ENCODE measurements at regions not wholly inside any gene's neighbourhood (a gene's known extent, or its start where the extent isn't known, plus 50 kb on each side); places are given as distances from the start of the nearest gene placed in this dataset.

DNA sequence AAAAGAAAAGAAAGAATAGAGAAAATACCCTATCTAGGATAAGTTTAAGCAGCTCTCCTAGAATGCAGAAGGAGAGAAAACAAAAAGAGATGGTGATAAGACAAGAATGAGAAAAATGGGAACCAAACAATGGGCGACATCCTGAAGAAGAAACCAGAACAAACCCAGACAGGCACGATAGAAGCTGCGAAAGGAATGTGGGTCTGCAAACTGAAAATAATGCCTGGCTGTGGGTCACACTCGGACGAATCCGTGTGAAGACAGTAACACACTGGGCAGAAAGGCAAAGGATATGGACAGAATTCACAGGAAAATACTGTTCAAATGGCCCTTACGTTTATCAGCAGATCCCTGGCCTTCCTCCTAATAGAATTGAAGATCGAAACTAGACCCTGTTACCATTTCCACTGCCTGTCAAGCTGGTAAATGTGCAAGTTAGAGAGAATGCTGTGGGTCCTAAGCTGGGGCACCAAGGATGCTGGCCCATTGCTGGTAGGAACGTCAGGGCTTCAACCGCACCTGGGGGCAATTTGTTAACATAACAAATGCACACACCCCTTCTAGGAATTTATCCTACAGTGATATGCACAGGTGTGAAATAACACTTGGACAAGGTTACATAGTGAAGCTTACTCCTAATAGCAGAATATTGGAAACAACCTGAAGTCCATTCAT is 117.5 kb upstream of the RFLNA start:
- Histone ChIP-seq H3K36me3 (ENCODE audit: control insufficient read depth, insufficient read depth, low read length) (no peaks in the 10 kb centered on the region), H3K27me3 (ENCODE audit: control insufficient read depth, insufficient read depth, low read length) (no peaks in the 10 kb centered on the region), H3K4me1 (ENCODE audit: control insufficient read depth, insufficient read depth, low read length) (no peaks in the 10 kb centered on the region), H3K9me3 (ENCODE audit: control insufficient read depth, insufficient read depth, low read depth, low read length) (no peaks in the 10 kb centered on the region), H3K27ac (ENCODE audit: low read length) (no peak overlapping the region), H3K4me3 (ENCODE audit: low read depth in 2 of 2, low read length in 2 of 2) (no peak overlapping the region)
- TF ChIP-seq SIN3A (IDR thresholded peaks at IDR 0.05; ENCODE audit: borderline replicate concordance, insufficient read depth, low read depth, low read length): no peak
- no peak for TF ChIP-seq CTCF (IDR thresholded peaks at IDR 0.05)
- no peak for TF ChIP-seq POLR2AphosphoS5 (IDR thresholded peaks at IDR 0.05; ENCODE audit: low read depth, low read length)
- TF ChIP-seq, protein P1, sequence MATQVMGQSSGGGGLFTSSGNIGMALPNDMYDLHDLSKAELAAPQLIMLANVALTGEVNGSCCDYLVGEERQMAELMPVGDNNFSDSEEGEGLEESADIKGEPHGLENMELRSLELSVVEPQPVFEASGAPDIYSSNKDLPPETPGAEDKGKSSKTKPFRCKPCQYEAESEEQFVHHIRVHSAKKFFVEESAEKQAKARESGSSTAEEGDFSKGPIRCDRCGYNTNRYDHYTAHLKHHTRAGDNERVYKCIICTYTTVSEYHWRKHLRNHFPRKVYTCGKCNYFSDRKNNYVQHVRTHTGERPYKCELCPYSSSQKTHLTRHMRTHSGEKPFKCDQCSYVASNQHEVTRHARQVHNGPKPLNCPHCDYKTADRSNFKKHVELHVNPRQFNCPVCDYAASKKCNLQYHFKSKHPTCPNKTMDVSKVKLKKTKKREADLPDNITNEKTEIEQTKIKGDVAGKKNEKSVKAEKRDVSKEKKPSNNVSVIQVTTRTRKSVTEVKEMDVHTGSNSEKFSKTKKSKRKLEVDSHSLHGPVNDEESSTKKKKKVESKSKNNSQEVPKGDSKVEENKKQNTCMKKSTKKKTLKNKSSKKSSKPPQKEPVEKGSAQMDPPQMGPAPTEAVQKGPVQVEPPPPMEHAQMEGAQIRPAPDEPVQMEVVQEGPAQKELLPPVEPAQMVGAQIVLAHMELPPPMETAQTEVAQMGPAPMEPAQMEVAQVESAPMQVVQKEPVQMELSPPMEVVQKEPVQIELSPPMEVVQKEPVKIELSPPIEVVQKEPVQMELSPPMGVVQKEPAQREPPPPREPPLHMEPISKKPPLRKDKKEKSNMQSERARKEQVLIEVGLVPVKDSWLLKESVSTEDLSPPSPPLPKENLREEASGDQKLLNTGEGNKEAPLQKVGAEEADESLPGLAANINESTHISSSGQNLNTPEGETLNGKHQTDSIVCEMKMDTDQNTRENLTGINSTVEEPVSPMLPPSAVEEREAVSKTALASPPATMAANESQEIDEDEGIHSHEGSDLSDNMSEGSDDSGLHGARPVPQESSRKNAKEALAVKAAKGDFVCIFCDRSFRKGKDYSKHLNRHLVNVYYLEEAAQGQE (IDR thresholded peaks at IDR 0.05; ENCODE audit: insufficient read depth in 1 of 2, low read depth in 2 of 2, low read length in 1 of 2): no peak
- no peak for ATAC-seq
- intact Hi-C loops (cut with micrococcal nuclease; ENCODE audit: unreplicated experiment) (no loop called here), in situ Hi-C loops (cut with HindIII; ENCODE audit: low pct_unique_long_range_greater_than_20kb, low sequenced_read_pairs) (no loop called here)
- POLR2A ChIA-PET: interaction anchor here (0.7 kb wide), 1 partner anchor 524 kb away, joined by 9 read pairs; no protein-coding TSS in a partner anchor
- CTCF ChIA-PET: no interaction called here
- no peak for DNase-seq (ENCODE audit: low read depth, low spot score)
- BruUV-seq (replicated peaks): no TSS peak

- DNase-seq (ENCODE audit: low read depth, low spot score): no peak
- H3K4me3 ChIP-seq (ENCODE audit: low read depth in 2 of 2, low read length in 2 of 2): no peak overlapping the region
- no peak overlapping the region for H3K27ac ChIP-seq (ENCODE audit: low read length)
- POLR2A ChIA-PET: no interaction called here
- CTCF ChIA-PET: no interaction called here
- H3K9me3 ChIP-seq (ENCODE audit: control insufficient read depth, insufficient read depth, low read depth, low read length): no peaks in the 10 kb centered on the region
- BruUV-seq (replicated peaks): no TSS peak
- no peaks in the 10 kb centered on the region for H3K36me3 ChIP-seq (ENCODE audit: control insufficient read depth, insufficient read depth, low read length)
- no peaks in the 10 kb centered on the region for H3K4me1 ChIP-seq (ENCODE audit: control insufficient read depth, insufficient read depth, low read length)
- in situ Hi-C loops (cut with HindIII; ENCODE audit: low pct_unique_long_range_greater_than_20kb, low sequenced_read_pairs) (no loop called here), intact Hi-C loops (cut with micrococcal nuclease; ENCODE audit: unreplicated experiment) (no loop called here)
- no peak for ATAC-seq
- H3K27me3 ChIP-seq (ENCODE audit: control insufficient read depth, insufficient read depth, low read length): no peaks in the 10 kb centered on the region
- TF ChIP-seq, protein P1 (IDR thresholded peaks at IDR 0.05; ENCODE audit: insufficient read depth in 1 of 2, low read depth in 2 of 2, low read length in 1 of 2): no peak
- TF ChIP-seq CTCF (IDR thresholded peaks at IDR 0.05): no peak
- no peak for TF ChIP-seq POLR2AphosphoS5 (IDR thresholded peaks at IDR 0.05; ENCODE audit: low read depth, low read length)
- TF ChIP-seq SIN3A (IDR thresholded peaks at IDR 0.05; ENCODE audit: borderline replicate concordance, insufficient read depth, low read depth, low read length): no peak
- no peak for TF ChIP-seq TCF7L2 (IDR thresholded peaks at IDR 0.05; ENCODE audit: low read depth, low read length)
These were observed 117.0 kb upstream of the RFLNA start for GRCh38 chr12:124177951-124178316.

Data from Panc1 (cell line).